NCI-H2227 (cell line): ENCODE measurements at regions not wholly inside any gene's neighbourhood (a gene's known extent, or its start where the extent isn't known, plus 50 kb on each side); places are given as distances from the start of the nearest gene placed in this dataset.

Source experiments
- DNase-seq: peaks from one replicate; lab custom pipeline; 2025; ENCODE audit not compliant: unreplicated experiment; lab: John Stamatoyannopoulos, UW

- DNase-seq, result no peak
Observed at GRCh38 chr3:7897655-7898054, 604.0 kb upstream of the LMCD1 start.

DNA sequence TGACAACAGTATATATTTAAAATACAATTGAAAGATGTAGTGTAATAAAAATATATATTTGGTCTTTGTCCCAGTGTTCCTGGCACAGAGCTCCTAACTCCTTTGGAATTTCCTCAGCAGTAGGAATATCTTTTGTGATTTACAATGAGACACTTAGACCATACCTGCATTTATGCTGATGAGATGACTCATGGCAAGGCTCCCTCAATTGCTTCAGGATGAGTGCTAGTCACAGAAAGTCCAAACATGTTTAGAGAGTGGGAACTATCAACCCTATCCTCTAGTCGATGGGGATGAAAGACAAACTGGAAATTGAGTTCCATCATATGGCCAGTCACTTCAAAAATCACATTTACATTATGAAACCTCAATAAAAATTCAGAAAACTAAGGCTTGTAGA, 588.3 kb upstream of the LMCD1 start:
- DNase-seq, result no peak

DNA sequence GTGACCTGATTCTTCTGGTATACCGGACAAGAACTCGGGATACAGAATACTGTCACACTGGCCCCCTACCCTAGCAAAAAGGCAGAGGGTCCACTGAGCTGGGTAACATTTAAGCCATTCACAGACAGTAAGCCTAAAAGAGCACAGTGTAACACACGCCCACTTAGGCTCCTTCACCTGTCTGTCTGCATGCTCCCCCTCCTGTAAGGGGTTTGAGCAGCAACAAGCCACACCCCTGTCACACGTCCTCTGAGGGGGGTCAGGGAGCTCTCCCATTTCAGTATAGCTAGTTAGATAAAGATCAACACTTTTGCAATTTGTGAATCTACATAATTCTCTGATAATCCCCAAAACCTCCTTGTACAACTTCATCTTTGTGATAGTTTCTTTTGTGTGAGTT, 586.3 kb upstream of the LMCD1 start:
- DNase-seq, result no peak

DNA sequence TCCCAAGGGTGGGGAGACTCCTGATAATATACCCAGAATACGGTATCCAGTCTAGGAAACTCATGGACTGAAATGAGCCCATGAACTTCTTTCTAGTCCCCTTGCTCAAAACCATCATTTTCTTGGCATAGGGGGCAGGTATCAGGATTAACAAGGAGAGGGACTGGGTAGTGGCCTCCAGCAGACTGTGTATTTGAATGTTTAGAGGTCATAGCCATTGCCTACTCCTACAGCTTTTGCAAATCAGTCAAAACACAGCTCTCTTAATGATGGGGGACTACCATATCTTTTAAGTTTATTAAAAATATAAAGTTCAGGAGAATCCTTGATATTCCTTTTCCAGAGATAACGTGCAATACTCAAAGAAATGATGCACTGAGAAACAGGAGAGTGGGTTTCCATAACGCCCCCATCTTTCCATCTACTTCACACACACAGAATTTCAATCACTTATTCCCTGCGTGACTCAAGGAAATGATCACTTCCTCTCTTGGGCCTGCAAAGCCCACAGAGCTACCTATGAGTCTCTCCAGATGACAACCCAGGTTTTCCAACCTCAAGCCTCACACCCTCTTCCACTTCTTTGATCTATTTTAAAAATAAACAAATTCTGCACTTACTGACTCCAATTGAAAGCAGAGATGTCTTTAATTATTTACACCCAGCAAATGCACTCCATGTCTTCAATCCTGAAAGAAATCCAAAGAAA, 584.0 kb upstream of the LMCD1 start:
- DNase-seq, result no peak

DNA sequence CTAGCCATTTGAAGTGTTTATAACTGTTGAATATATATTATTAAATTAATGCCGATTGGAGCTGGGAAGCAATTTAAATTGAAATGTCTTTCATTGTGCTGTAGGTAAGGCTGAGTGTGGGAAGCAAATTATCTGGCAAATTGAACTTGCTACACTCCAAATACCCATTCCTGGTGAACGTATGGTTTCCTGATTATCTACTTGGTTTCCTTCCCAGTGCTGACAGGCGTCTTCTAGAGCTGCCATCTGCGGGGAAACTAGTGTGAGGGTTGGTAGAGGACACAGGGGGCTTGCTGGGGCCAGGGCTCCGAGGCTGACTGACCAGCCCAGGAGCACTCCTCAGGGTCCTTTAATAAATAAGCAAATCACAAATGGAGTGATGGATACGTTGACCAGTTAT, 581.4 kb upstream of the LMCD1 start:
- DNase-seq, result no peak

- DNase-seq, result no peak
Observed at GRCh38 chr3:7924228-7924627, 577.4 kb upstream of the LMCD1 start.

GRCh38 chr3:7927015-7927414, 574.6 kb upstream of the LMCD1 start:
- DNase-seq, result no peak

DNA sequence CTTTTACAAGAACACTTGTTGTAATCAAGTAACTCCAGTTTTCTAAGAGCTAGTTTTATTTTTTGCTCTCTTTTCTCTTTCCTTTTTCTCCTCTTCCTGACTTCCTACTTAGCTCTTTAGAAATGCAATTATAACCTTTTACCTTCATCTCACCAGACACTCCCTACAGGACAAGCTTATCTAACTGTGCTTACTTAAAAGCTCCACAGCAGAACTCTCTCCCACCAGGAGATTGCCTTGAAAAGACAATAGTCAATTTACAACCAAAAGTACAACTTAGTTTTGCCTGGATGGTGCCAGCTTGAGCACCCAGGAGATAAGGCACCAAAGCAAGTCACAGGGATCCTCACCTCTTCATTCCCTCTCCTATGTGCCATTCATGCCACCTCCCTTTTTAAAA, 573.8 kb upstream of the LMCD1 start:
- no peak for DNase-seq

- no peak for DNase-seq
Observed at GRCh38 chr3:7929319-7929889, 572.2 kb upstream of the LMCD1 start.

DNA sequence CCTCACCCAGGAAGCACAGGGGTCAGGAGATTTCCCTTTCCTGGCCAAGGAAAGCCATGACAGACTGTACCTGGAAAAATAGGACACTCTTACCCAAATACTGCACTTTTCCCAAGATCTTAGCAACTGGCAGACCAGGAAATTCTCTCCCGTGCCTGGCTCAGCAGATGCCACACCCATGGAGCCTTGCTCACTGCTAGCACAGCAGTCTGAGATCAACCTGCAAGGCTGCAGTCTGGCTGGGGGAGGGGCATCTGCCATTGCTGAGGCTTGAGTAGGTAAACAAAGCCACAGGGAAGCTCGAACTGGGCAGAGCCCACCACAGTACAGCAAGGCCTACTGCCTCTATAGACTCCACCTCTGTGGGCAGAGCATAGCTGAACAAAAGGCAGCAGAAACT, 567.3 kb upstream of the LMCD1 start:
- no peak for DNase-seq

- DNase-seq, result no peak
Observed at GRCh38 chr3:7947930-7948329, 553.7 kb upstream of the LMCD1 start.

- no peak for DNase-seq
Observed at GRCh38 chr3:7950890-7951289, 550.7 kb upstream of the LMCD1 start.

DNA sequence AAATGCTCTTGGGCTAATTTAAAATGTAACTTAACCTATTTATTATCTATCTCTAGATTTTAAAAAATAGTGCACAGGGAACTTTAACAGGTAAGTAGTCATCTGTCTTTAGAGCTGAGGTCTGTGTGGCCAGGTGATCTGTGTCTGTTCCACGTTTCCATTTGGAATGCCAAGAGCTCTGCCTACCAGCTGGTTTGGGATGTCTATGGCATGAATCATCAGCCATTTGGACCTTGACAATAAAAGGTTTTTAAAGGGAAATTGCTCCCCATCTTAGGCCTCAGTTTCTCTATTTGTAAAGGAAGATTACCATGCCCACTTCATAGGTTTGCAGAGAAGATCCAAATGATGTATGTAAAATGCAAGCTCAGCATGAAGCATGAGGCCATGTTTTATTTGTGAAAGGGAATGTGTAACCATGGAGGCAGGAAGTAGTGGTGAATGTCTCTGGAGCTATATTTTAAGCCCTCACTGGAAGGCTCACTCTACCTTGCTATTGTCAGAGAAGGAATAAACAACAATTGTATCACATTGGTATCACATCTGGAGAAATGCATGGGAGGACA, 548.1 kb upstream of the LMCD1 start:
- DNase-seq, result no peak

DNA sequence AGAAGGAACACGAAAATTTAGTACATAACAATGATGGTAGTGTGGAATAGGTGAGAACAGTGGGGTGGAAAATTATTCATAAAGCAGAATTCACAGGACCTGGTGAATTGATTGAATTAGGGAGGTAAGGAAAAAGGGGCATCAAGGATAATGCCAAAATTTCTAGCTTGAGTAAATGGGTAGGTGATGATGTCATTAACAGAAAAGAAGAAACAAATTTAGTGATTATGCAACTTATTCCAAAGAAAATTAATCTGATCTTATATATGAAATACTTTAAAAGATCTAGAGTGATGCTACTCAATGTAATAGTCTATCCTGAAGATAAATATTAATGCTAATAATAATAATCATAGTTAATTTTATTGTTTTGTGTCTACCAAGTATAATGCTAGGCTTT, 544.6 kb upstream of the LMCD1 start:
- no peak for DNase-seq

GRCh38 chr3:7959094-7959493, 542.5 kb upstream of the LMCD1 start:
- no peak for DNase-seq

GRCh38 chr3:7960601-7961000, 541.0 kb upstream of the LMCD1 start:
- DNase-seq, result no peak

DNA sequence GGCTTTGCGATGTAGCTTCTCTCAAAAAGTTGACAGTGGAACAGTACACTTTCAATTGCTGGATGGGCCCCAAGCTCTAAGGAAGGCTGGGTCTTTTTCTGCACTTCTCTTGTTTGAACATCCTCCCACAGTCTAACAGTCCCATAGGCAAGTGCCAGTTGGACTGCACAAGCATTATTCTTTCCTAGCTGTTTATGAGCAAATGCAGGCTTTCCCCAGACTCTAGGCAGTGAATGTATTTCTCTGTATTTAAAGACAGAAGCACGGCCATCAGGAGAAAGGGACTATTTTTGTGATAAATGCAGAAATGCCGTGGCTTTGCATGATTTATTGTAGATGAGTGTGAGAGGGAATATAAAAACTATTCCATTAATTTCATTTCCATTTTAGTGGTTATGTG, 539.3 kb upstream of the LMCD1 start:
- DNase-seq, result no peak

GRCh38 chr3:7964899-7965298, 536.7 kb upstream of the LMCD1 start:
- no peak for DNase-seq

DNA sequence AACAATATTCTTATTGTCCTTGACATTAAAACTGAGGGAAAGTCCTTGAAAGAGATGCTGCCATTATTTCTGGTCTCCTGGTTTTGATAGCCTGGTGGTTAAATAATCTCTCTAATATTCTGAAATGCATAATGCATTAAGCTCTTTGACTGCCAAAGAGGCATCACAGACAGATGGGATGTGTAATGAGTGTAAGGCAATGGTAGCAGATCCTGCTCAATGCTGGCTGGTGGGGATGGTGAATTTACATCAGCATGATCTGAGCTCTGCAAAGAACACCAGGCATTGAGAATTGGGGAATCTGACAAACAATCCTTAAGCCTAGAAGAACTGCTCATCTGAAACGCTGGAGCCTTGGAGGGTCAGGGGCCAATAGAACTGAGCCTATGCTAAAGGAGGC, 528.6 kb upstream of the LMCD1 start:
- DNase-seq, result no peak

- DNase-seq, result no peak
Observed at GRCh38 chr3:7977245-7978086, 524.2 kb upstream of the LMCD1 start.

- no peak for DNase-seq
Observed at GRCh38 chr3:7978087-7978422, 523.6 kb upstream of the LMCD1 start.

GRCh38 chr3:7982126-7982525, 519.5 kb upstream of the LMCD1 start:
- no peak for DNase-seq
